ENCODE measurements at regions not wholly inside any gene's neighbourhood (a gene's known extent, or its start where the extent isn't known, plus 50 kb on each side); places are given as distances from the start of the nearest gene placed in this dataset.

DNA sequence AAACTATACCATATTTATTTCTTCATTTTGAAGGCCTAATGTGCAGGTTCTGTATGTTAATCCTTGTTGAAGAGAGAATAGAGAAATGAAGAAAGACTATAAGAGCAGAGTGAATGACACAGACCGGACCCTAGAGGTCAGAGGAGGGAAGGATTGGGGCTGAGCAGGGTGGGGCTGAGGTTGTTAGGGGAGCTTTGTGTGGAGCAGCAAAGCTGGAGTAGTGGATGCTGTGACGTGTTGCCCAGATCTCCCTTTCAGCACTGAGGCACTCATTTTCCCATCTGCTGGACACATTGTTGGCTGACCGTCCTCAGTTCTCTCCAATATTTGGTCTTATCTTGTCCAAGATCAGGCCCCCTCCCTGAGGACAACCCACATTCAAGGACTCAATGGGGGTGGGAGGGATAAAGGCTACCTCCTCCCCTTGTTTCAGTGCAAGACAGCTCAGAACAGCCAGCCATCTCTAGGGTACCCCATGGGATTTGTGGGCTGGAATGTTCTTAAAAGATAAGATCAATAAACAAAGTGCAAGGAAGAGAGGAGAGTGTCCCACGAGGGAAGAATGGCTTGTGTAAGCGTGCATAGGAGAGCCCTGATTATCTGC is 143.6 kb downstream of the TDRD15 start:
- TF ChIP-seq, protein P1, sequence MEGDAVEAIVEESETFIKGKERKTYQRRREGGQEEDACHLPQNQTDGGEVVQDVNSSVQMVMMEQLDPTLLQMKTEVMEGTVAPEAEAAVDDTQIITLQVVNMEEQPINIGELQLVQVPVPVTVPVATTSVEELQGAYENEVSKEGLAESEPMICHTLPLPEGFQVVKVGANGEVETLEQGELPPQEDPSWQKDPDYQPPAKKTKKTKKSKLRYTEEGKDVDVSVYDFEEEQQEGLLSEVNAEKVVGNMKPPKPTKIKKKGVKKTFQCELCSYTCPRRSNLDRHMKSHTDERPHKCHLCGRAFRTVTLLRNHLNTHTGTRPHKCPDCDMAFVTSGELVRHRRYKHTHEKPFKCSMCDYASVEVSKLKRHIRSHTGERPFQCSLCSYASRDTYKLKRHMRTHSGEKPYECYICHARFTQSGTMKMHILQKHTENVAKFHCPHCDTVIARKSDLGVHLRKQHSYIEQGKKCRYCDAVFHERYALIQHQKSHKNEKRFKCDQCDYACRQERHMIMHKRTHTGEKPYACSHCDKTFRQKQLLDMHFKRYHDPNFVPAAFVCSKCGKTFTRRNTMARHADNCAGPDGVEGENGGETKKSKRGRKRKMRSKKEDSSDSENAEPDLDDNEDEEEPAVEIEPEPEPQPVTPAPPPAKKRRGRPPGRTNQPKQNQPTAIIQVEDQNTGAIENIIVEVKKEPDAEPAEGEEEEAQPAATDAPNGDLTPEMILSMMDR (IDR thresholded peaks at IDR 0.05 in 4 of 5, conservative IDR thresholded peaks at IDR 0.05 in 1 of 5): no peak
- no peak for TF ChIP-seq POLR2A (IDR thresholded peaks at IDR 0.05)

Measured in gastrocnemius medialis (tissue), 4 donors.